Spleen (tissue), 11 donors: ENCODE measurements at regions not wholly inside any gene's neighbourhood (a gene's known extent, or its start where the extent isn't known, plus 50 kb on each side); places are given as distances from the start of the nearest gene placed in this dataset.

Experiments
- DNase-seq: peaks from one replicate; pipeline ENCODE4 v3.0.0-alpha.2; 2020
- H3K27ac ChIP-seq, 8 donors: fragments of 200-600 bp; sonication (generic) in 7 of 8; 1 replicate in 4 of 8; 2 replicates in 4 of 8; pipeline versions ENCODE4 v1.5.0 to v1.8.0; 2016 to 2021; ENCODE audit warnings: inconsistent platforms in 4 of 8, mild to moderate bottlenecking in 4 of 8, moderate library complexity in 1 of 8
- H3K27me3 ChIP-seq, 7 donors: fragments of 200-600 bp; sonication (generic) in 6 of 7; replicated peaks in 1 of 7; 1 replicate in 4 of 7; 2 replicates in 3 of 7; pipeline versions ENCODE4 v1.5.0 to v1.8.0; 2016 to 2021; ENCODE audit warnings: inconsistent platforms in 3 of 7, mild to moderate bottlenecking in 1 of 7
- H3K36me3 ChIP-seq, 6 donors: fragments of 200-600 bp; sonication (generic) in 5 of 6; 1 replicate in 4 of 6; 2 replicates in 2 of 6; pipeline versions ENCODE4 v1.5.0 to v1.8.0; 2016 to 2021; ENCODE audit warnings: inconsistent platforms in 2 of 6
- H3K4me1 ChIP-seq, 6 donors: fragments of 200-600 bp; sonication (generic) in 5 of 6; 1 replicate in 3 of 6; 2 replicates in 3 of 6; pipeline versions ENCODE4 v1.5.0 to v1.8.0; 2016 to 2021; ENCODE audit warnings: inconsistent platforms in 3 of 6
- H3K4me3 ChIP-seq, 8 donors: fragments of 200-600 bp; sonication (generic) in 7 of 8; 1 replicate in 4 of 8; 2 replicates in 4 of 8; pipeline versions ENCODE4 v1.5.0 to v1.8.0; 2016 to 2021; ENCODE audit warnings: inconsistent platforms in 4 of 8, mild to moderate bottlenecking in 4 of 8, moderate library complexity in 2 of 8
- H3K9me3 ChIP-seq, 8 donors: fragments of 200-600 bp; sonication (generic) in 7 of 8; 1 replicate in 4 of 8; 2 replicates in 4 of 8; pipeline versions ENCODE4 v1.5.0 to v1.8.0; 2016 to 2021; ENCODE audit warnings: inconsistent platforms in 4 of 8
- POLR2A ChIP-seq, 3 donors: fragments of 450-650 bp; IDR thresholded peaks; one replicate each; pipeline ENCODE4 v1.5.1; 2017; ENCODE audit warnings: antibody characterized with exemption in 3 of 3, mild to moderate bottlenecking in 1 of 3
- POLR2AphosphoS5 ChIP-seq, 3 donors: sonication (generic); formaldehyde crosslinking; IDR thresholded peaks; one replicate each; pipeline ENCODE4 v1.5.1; 2017; ENCODE audit warnings: antibody characterized with exemption in 3 of 3
- WGBS, 5 donors: extraction: QIAGEN DNeasy Blood & Tissue Kit in 3 of 5; methylation state at CpG; one replicate each; pipeline versions ENCODE4 v1.1.5 to v1.1.7; 2013 to 2018; 5-methylcytosine and 5-hydroxymethylcytosine counted together
- intact Hi-C: fragments of 100-400 bp; cut with DNase I; formaldehyde crosslinking; loops from one replicate; pipeline ENCODE4 v1.15.0; 2023; ENCODE audit warnings: low total_unique reads
- TF ChIP-seq, protein P1 (sequence below), 11 experiments: fragments of 200-600 bp in 7 of 11; fragments of 450-650 bp in 4 of 11; sonication (generic) in 4 of 11; IDR thresholded peaks in 8 of 11; conservative IDR thresholded peaks in 3 of 11; 1 replicate in 7 of 11; 2 replicates in 4 of 11; pipeline versions ENCODE4 v1.4.0 to v1.8.0; 2016 to 2021; ENCODE audit warnings: antibody characterized with exemption in 11 of 11, inconsistent platforms in 4 of 11, mild to moderate bottlenecking in 1 of 11
- donor health status: healthy with polysubstance abuse.
- donor health status: DM: no; HTN: no; CAD: no; lungs with moderate emphysema.
- donor health status: DM: no; HTN: no; CAD: no.
- donor health status: Bipolar disorder and iron deficiency.
- donor health status: healthy.
- donor health status: DM: no; HTN: no; CAD: no.
- donor health status: DM: yes; HTN: yes; CAD: no.

GRCh38 chr2:240350696-240351087, 84.8 kb upstream of the GPC1 start:
- H3K36me3 ChIP-seq, result no peaks in the 10 kb centered on the region
- peaks cover 0 to 7% (median 0%) of the 10 kb centered on the region in 6 donors for H3K4me1 ChIP-seq
- intact Hi-C loops, result no loop called here
- TF ChIP-seq, protein P1, sequence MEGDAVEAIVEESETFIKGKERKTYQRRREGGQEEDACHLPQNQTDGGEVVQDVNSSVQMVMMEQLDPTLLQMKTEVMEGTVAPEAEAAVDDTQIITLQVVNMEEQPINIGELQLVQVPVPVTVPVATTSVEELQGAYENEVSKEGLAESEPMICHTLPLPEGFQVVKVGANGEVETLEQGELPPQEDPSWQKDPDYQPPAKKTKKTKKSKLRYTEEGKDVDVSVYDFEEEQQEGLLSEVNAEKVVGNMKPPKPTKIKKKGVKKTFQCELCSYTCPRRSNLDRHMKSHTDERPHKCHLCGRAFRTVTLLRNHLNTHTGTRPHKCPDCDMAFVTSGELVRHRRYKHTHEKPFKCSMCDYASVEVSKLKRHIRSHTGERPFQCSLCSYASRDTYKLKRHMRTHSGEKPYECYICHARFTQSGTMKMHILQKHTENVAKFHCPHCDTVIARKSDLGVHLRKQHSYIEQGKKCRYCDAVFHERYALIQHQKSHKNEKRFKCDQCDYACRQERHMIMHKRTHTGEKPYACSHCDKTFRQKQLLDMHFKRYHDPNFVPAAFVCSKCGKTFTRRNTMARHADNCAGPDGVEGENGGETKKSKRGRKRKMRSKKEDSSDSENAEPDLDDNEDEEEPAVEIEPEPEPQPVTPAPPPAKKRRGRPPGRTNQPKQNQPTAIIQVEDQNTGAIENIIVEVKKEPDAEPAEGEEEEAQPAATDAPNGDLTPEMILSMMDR (IDR thresholded peaks at IDR 0.05 in 8 of 11, conservative IDR thresholded peaks at IDR 0.05 in 3 of 11), result no peak
- TF ChIP-seq POLR2A (IDR thresholded peaks at IDR 0.05) (no peak), POLR2AphosphoS5 (IDR thresholded peaks at IDR 0.05) (no peak)
- no peak for DNase-seq
- H3K27ac ChIP-seq, result no peak overlapping the region
- peaks cover 0 to 26% (median 0%) of the 10 kb centered on the region in 7 donors for H3K27me3 ChIP-seq
- H3K4me3 ChIP-seq, result no peak overlapping the region
- peaks cover 0 to under 1% (median 0%) of the 10 kb centered on the region in 8 donors for H3K9me3 ChIP-seq
- WGBS, 5 donors, result 58 to 87% (median 82%) methylated on average over 15 of the region's 15 CpGs

- Histone ChIP-seq H3K4me3 (no peak overlapping the region), H3K27ac (peak overlapping the region in 3 of 8 donors; percentile 40 to 50 (median 46)), H3K36me3 (no peaks in the 10 kb centered on the region), H3K4me1 (peaks cover 0 to 7% (median 0%) of the 10 kb centered on the region in 6 donors), H3K9me3 (no peaks in the 10 kb centered on the region), H3K27me3 (peaks cover 0 to 29% (median 0%) of the 10 kb centered on the region in 7 donors)
- no peak for DNase-seq
- TF ChIP-seq POLR2AphosphoS5 (IDR thresholded peaks at IDR 0.05) (peak; percentile 57 to 71 (median 60)), POLR2A (IDR thresholded peaks at IDR 0.05) (no peak)
- TF ChIP-seq, protein P1 (IDR thresholded peaks at IDR 0.05 in 8 of 11, conservative IDR thresholded peaks at IDR 0.05 in 3 of 11), result no peak
- intact Hi-C loops, result no loop called here
- WGBS, 5 donors, result 45 to 62% (median 50%) methylated on average over 28 of the region's 28 CpGs
These were observed 84.2 kb upstream of the GPC1 start for GRCh38 chr2:240351088-240351741.

- TF ChIP-seq POLR2AphosphoS5 (IDR thresholded peaks at IDR 0.05), result no peak
- no peak for TF ChIP-seq POLR2A (IDR thresholded peaks at IDR 0.05)
- TF ChIP-seq, protein P1 (IDR thresholded peaks at IDR 0.05 in 8 of 11, conservative IDR thresholded peaks at IDR 0.05 in 3 of 11), result no peak
- H3K4me3 ChIP-seq, result no peak overlapping the region
- H3K27ac ChIP-seq, result peak overlapping the region in 2 of 8 donors; percentile 40 to 50
- WGBS, 5 donors, result 72 to 84% (median 79%) methylated on average over 13 to 14 of the region's 14 CpGs
- H3K27me3 ChIP-seq, result peaks cover 0 to 31% (median 0%) of the 10 kb centered on the region in 7 donors
- intact Hi-C loops, result no loop called here
- no peaks in the 10 kb centered on the region for H3K9me3 ChIP-seq
- peaks cover 0 to 7% (median 0%) of the 10 kb centered on the region in 6 donors for H3K4me1 ChIP-seq
- H3K36me3 ChIP-seq, result no peaks in the 10 kb centered on the region
- no peak for DNase-seq
These were observed 83.5 kb upstream of the GPC1 start for GRCh38 chr2:240351826-240352426.

DNA sequence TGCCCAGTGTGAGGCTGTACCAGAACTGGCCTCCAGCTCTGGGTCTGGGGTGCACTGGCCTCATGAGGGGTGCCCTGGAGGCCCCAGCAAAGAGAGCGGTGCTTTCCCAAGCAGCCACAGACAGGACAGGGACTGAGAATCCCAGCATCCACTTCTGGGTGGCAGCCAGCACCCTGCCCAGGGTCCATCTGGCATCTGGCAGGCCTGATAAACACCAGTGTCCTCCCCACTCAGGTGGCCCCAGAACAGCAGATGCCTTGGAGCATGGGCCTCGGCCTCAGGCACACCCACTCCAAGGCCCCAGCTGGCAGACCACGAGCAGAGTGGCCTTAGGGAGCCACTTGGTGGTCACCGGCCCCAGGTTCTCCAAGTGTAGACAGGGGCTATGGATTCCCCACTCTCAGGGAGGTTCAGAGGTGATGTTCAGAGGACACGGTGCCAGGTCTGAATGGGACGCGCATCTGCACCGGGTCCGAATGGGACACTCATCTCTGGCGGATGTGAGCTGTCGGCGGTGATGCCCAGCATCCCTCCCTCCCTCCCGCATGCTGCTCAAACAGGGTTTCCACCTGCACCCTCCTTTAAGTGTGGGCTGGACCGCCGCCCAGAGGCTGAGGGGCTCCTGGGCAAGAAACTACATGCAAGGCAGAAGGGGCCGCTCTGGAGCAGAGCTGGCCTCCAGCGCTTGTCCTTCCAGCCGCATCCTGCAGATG, 82.2 kb upstream of the GPC1 start:
- TF ChIP-seq, protein P1 (IDR thresholded peaks at IDR 0.05 in 8 of 11, conservative IDR thresholded peaks at IDR 0.05 in 3 of 11), result no peak
- TF ChIP-seq POLR2AphosphoS5 (IDR thresholded peaks at IDR 0.05) (no peak), POLR2A (IDR thresholded peaks at IDR 0.05) (no peak)
- H3K4me1 ChIP-seq, result peaks cover 0 to 7% (median 0%) of the 10 kb centered on the region in 6 donors
- H3K4me3 ChIP-seq, result no peak overlapping the region
- intact Hi-C loops, result no loop called here
- peak; percentile 60 for DNase-seq
- no peak overlapping the region for H3K27ac ChIP-seq
- no peaks in the 10 kb centered on the region for H3K36me3 ChIP-seq
- no peaks in the 10 kb centered on the region for H3K9me3 ChIP-seq
- peaks cover 0 to 33% (median 0%) of the 10 kb centered on the region in 7 donors for H3K27me3 ChIP-seq
- WGBS, 5 donors, result 89 to 91% (median 90%) methylated on average over 13 to 18 of the region's 18 CpGs
